GF-D8 (cell line): ENCODE measurements at regions not wholly inside any gene's neighbourhood (a gene's known extent, or its start where the extent isn't known, plus 50 kb on each side); places are given as distances from the start of the nearest gene placed in this dataset.
"Not testable (repeated sequence)": the region's sequence is repeated elsewhere in the genome, so short reads cannot be mapped to it uniquely, and the experiment has no call there.

Experiments
- DNase-seq: peaks from one replicate; lab custom pipeline; 2025; lab: John Stamatoyannopoulos, UW

- not testable (repeated sequence) for DNase-seq
These were observed 348.6 kb upstream of the CHRNA7 start for GRCh38 chr15:31681529-31682259.

- DNase-seq = not testable (repeated sequence)
These were observed 343.2 kb upstream of the CHRNA7 start for GRCh38 chr15:31687088-31687487.

GRCh38 chr15:31696509-31696908, 333.8 kb upstream of the CHRNA7 start:
- not testable (repeated sequence) for DNase-seq

GRCh38 chr15:31705076-31705678, 325.1 kb upstream of the CHRNA7 start:
- DNase-seq = not testable (repeated sequence)

GRCh38 chr15:31707944-31708702, 322.2 kb upstream of the CHRNA7 start:
- DNase-seq = not testable (repeated sequence)

- DNase-seq = not testable (repeated sequence)
These were observed 321.5 kb upstream of the CHRNA7 start for GRCh38 chr15:31708703-31709327.

- not testable (repeated sequence) for DNase-seq
These were observed 320.8 kb upstream of the CHRNA7 start for GRCh38 chr15:31709479-31709878.

GRCh38 chr15:31710806-31711205, 319.5 kb upstream of the CHRNA7 start:
- DNase-seq = not testable (repeated sequence)

- not testable (repeated sequence) for DNase-seq
These were observed 315.1 kb upstream of the CHRNA7 start for GRCh38 chr15:31715208-31715607.

GRCh38 chr15:31718625-31719024, 311.7 kb upstream of the CHRNA7 start:
- not testable (repeated sequence) for DNase-seq

- not testable (repeated sequence) for DNase-seq
These were observed 310.8 kb upstream of the CHRNA7 start for GRCh38 chr15:31719396-31720022.

GRCh38 chr15:31723019-31723418, 307.3 kb upstream of the CHRNA7 start:
- not testable (repeated sequence) for DNase-seq

- DNase-seq = not testable (repeated sequence)
These were observed 305.4 kb upstream of the CHRNA7 start for GRCh38 chr15:31724903-31725302.

GRCh38 chr15:31725619-31726018, 304.7 kb upstream of the CHRNA7 start:
- DNase-seq = not testable (repeated sequence)

- DNase-seq = no peak
These were observed 302.7 kb upstream of the CHRNA7 start for GRCh38 chr15:31727612-31728011.

- no peak for DNase-seq
These were observed 297.6 kb upstream of the CHRNA7 start for GRCh38 chr15:31732726-31733125.

GRCh38 chr15:31733424-31733823, 296.9 kb upstream of the CHRNA7 start:
- DNase-seq = no peak

- DNase-seq = no peak
These were observed 290.1 kb upstream of the CHRNA7 start for GRCh38 chr15:31740203-31740602.

- no peak for DNase-seq
These were observed 284.5 kb upstream of the CHRNA7 start for GRCh38 chr15:31745841-31746240.

- DNase-seq = no peak
These were observed 278.1 kb upstream of the CHRNA7 start for GRCh38 chr15:31752065-31752762.

- no peak for DNase-seq
These were observed 277.4 kb upstream of the CHRNA7 start for GRCh38 chr15:31752905-31753304.
